ENCODE measurements at regions not wholly inside any gene's neighbourhood (a gene's known extent, or its start where the extent isn't known, plus 50 kb on each side); places are given as distances from the start of the nearest gene placed in this dataset.

DNA sequence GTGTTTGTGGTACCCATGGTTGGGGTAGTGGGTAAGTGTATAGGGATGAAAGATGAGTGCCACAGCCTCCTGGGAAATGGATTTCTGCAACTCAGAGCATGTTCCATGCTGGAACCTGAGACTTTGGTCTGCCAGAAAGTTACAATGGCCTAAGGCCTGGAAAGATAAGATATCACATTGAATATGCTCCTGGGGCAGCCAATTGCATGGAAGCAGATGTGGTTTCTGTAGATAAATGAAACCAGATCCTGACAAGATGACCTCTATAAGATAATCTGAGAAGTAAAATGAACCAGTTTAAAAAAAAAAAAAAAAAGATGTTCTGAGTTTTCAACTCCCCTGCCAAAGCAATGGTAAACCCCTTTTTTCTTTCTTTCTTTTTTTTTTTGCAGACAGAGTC, 91.4 kb upstream of the NCK2 start:
- no peak overlapping the region for H3K23ac ChIP-seq (ENCODE audit: low read depth, low read length)
- H3K36me3 ChIP-seq (ENCODE audit: control insufficient read depth, insufficient read depth, low read length): no peaks in the 10 kb centered on the region
- CTCF ChIA-PET: no interaction called here
- no peak overlapping the region for H2BK20ac ChIP-seq (ENCODE audit: low read depth, low read length)
- H4K20me1 ChIP-seq (ENCODE audit: insufficient read depth, low read length): no peaks in the 10 kb centered on the region
- H2BK5ac ChIP-seq (ENCODE audit: low read depth, low read length, poor library complexity, severe bottlenecking): no peak overlapping the region
- ATAC-seq (ENCODE audit: low read depth) (no peak), DNase-seq (no peak)
- H3K18ac ChIP-seq (ENCODE audit: low read depth, low read length): no peak overlapping the region
- H3K27ac ChIP-seq (ENCODE audit: insufficient read depth, low read length): no peak overlapping the region
- H3K4me3 ChIP-seq (ENCODE audit: insufficient read depth, low read depth, low read length): no peak overlapping the region
- no peak overlapping the region for H2BK120ac ChIP-seq (ENCODE audit: low read depth, low read length)
- in situ Hi-C loops (cut with MboI; ENCODE audit: low sequenced_read_pairs): no loop called here
- BruUV-seq (replicated peaks): no TSS peak
- H2AK9ac ChIP-seq (replicated peaks; ENCODE audit: low read depth, low read length, poor library complexity): no peak overlapping the region
- no peak overlapping the region for H4K5ac ChIP-seq (ENCODE audit: low read depth, low read length)
- H3K9me3 ChIP-seq (ENCODE audit: control insufficient read depth, insufficient read depth, low read length): no peaks in the 10 kb centered on the region
- dilution Hi-C loops (cut with HindIII; ENCODE audit: low sequenced_read_pairs, unreplicated experiment): no loop called here
- no peak overlapping the region for H3K4me2 ChIP-seq (ENCODE audit: low read depth, low read length)
- H2AK5ac ChIP-seq (ENCODE audit: low read depth, low read length): no peak overlapping the region
- H3K56ac ChIP-seq (ENCODE audit: extremely low read depth, insufficient read depth, low read length): no peak overlapping the region
- no peak for TF ChIP-seq MAZ (IDR thresholded peaks at IDR 0.05; ENCODE audit: borderline replicate concordance, low read depth, low read length)
- TF ChIP-seq SMC3 (IDR thresholded peaks at IDR 0.05; ENCODE audit: low read depth, low read length): no peak
- no peak for TF ChIP-seq FOS (IDR thresholded peaks at IDR 0.05; ENCODE audit: low read depth, low read length)
- no peak for TF ChIP-seq NFE2L2 (IDR thresholded peaks at IDR 0.05; ENCODE audit: low read depth, low read length)
- no peak for TF ChIP-seq CHD1 (IDR thresholded peaks at IDR 0.05; ENCODE audit: low read depth, low read length)
- no peak for TF ChIP-seq RCOR1 (IDR thresholded peaks at IDR 0.05; ENCODE audit: insufficient replicate concordance, low read length)
- TF ChIP-seq BHLHE40 (IDR thresholded peaks at IDR 0.05; ENCODE audit: low read depth, low read length): no peak
- no peak for TF ChIP-seq MXI1 (IDR thresholded peaks at IDR 0.05; ENCODE audit: borderline replicate concordance, low read depth, low read length)
- TF ChIP-seq, protein P1, sequence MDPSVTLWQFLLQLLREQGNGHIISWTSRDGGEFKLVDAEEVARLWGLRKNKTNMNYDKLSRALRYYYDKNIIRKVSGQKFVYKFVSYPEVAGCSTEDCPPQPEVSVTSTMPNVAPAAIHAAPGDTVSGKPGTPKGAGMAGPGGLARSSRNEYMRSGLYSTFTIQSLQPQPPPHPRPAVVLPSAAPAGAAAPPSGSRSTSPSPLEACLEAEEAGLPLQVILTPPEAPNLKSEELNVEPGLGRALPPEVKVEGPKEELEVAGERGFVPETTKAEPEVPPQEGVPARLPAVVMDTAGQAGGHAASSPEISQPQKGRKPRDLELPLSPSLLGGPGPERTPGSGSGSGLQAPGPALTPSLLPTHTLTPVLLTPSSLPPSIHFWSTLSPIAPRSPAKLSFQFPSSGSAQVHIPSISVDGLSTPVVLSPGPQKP (IDR thresholded peaks at IDR 0.05; ENCODE audit: borderline replicate concordance, low read depth, low read length): no peak
- H2BK15ac ChIP-seq (ENCODE audit: low read depth, low read length): no peak overlapping the region
- H3K4me1 ChIP-seq (ENCODE audit: control insufficient read depth, insufficient read depth, low read length): peaks cover 1% of the 10 kb centered on the region; the same call in 1 of the 2 replicates
- no peak overlapping the region for H3K9ac ChIP-seq (ENCODE audit: low read depth, low read length)
- H3K79me1 ChIP-seq (ENCODE audit: low read depth in 1 of 2, low read length in 2 of 2): no peaks in the 10 kb centered on the region
- H3K4ac ChIP-seq (ENCODE audit: low read depth, low read length): no peak overlapping the region
- no peak overlapping the region for H4K91ac ChIP-seq (ENCODE audit: insufficient read depth, low read depth, low read length)
- no peak overlapping the region for H3K14ac ChIP-seq (replicated peaks; ENCODE audit: low read depth, low read length)
- H4K8ac ChIP-seq (ENCODE audit: low read depth in 2 of 2, low read length in 2 of 2): no peak overlapping the region
- POLR2A ChIA-PET (ENCODE audit: unreplicated experiment): no interaction called here
- H3K9me1 ChIP-seq (ENCODE audit: insufficient read depth, low read length): no peaks in the 10 kb centered on the region; the same call in 1 of the 2 replicates
- H2AFZ ChIP-seq (replicated peaks; ENCODE audit: low read length, poor library complexity): no peak overlapping the region
- no peaks in the 10 kb centered on the region; the same call in 1 of the 2 replicates for H3K27me3 ChIP-seq (ENCODE audit: control insufficient read depth, insufficient read depth, low read length)
- intact Hi-C loops (cut with micrococcal nuclease): no loop called here
